ENCODE measurements at regions not wholly inside any gene's neighbourhood (a gene's known extent, or its start where the extent isn't known, plus 50 kb on each side); places are given as distances from the start of the nearest gene placed in this dataset.
"Not testable (repeated sequence)": the region's sequence is repeated elsewhere in the genome, so short reads cannot be mapped to it uniquely, and the experiment has no call there.

DNA sequence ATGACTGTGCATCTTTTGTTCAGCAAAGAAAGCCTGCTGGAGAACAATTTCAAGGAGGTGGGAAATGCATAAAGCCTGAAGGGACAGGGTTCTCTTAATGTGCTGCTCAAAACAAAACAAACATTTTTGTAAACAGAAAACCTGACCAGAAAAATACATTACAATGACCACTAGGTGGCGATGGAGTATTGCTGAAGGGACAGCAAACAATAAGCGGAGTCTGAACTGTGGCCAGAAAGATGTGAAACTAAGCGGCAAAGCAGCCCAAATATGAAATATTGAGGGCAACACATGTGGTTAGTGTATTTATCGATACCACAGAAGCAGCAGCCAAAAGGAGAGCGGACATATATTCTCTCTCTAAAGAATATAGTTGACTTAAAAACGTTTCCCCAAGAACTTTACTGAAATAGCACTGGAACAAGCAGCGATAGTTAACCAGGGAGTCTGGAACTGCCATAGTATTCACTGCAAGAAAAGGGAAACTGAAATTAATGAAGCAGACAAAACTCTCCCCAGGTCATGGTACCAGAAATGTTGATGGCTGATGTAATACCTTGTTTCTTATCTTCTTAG, 1814.2 kb upstream of the DEFB115 start:
- not testable (repeated sequence) for H3K36me3 Mint-ChIP-seq; H3K4me1 Mint-ChIP-seq; DNase-seq (ENCODE audit: low spot score in 2 of 2); ATAC-seq; H3K4me3 Mint-ChIP-seq; H3K27ac Mint-ChIP-seq; H3K9me3 Mint-ChIP-seq

GRCh38 chr20:29443819-29444218, 1813.6 kb upstream of the DEFB115 start:
- Mint-ChIP-seq H3K27ac (no peak overlapping the region), H3K4me3 (no peak overlapping the region), H3K36me3 (no peaks in the 10 kb centered on the region), H3K9me3 (peaks cover 2% of the 10 kb centered on the region), H3K4me1 (no peaks in the 10 kb centered on the region)
- ATAC-seq (peak; percentile 79), DNase-seq (ENCODE audit: low spot score in 2 of 2) (no peak)

GRCh38 chr20:29445050-29445907, 1812.2 kb upstream of the DEFB115 start:
- peak; percentile 51 for ATAC-seq
- H3K36me3 Mint-ChIP-seq; DNase-seq (ENCODE audit: low spot score in 2 of 2); H3K9me3 Mint-ChIP-seq; H3K4me3 Mint-ChIP-seq; H3K4me1 Mint-ChIP-seq; H3K27ac Mint-ChIP-seq: not testable (repeated sequence)

- not testable (repeated sequence) for H3K27ac Mint-ChIP-seq; ATAC-seq; H3K36me3 Mint-ChIP-seq; H3K4me3 Mint-ChIP-seq; H3K4me1 Mint-ChIP-seq; H3K9me3 Mint-ChIP-seq; DNase-seq (ENCODE audit: low spot score in 2 of 2)
Measured at GRCh38 chr20:29447517-29448484, 1809.7 kb upstream of the DEFB115 start.

- Mint-ChIP-seq H3K36me3 (no peaks in the 10 kb centered on the region), H3K27ac (no peak overlapping the region), H3K4me1 (no peaks in the 10 kb centered on the region), H3K4me3 (no peak overlapping the region), H3K9me3 (peaks cover 7% of the 10 kb centered on the region)
- ATAC-seq, result no peak
- no peak for DNase-seq (ENCODE audit: low spot score in 2 of 2)
Measured at GRCh38 chr20:29448806-29449470, 1808.5 kb upstream of the DEFB115 start.

DNA sequence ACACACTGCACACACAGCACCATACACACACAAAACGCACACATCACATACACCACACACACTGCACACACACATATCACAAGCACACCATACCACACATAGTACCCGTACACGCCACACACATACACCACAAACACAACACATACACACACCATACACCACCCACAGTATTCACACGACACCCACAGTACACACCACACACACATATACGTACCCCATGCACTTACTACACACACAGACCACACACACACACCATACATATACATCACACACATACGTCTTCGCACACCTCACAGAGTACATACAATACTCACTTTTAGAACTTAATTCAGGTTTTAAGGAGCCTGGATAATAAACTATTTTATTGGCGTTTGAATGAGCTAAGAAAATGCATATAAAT, 1805.3 kb upstream of the DEFB115 start:
- H3K9me3 Mint-ChIP-seq, result peaks cover 13% of the 10 kb centered on the region
- no peaks in the 10 kb centered on the region for H3K4me1 Mint-ChIP-seq
- no peaks in the 10 kb centered on the region for H3K36me3 Mint-ChIP-seq
- DNase-seq (ENCODE audit: low spot score in 2 of 2) (no peak), ATAC-seq (no peak)
- H3K4me3 Mint-ChIP-seq, result no peak overlapping the region
- H3K27ac Mint-ChIP-seq, result no peak overlapping the region

DNA sequence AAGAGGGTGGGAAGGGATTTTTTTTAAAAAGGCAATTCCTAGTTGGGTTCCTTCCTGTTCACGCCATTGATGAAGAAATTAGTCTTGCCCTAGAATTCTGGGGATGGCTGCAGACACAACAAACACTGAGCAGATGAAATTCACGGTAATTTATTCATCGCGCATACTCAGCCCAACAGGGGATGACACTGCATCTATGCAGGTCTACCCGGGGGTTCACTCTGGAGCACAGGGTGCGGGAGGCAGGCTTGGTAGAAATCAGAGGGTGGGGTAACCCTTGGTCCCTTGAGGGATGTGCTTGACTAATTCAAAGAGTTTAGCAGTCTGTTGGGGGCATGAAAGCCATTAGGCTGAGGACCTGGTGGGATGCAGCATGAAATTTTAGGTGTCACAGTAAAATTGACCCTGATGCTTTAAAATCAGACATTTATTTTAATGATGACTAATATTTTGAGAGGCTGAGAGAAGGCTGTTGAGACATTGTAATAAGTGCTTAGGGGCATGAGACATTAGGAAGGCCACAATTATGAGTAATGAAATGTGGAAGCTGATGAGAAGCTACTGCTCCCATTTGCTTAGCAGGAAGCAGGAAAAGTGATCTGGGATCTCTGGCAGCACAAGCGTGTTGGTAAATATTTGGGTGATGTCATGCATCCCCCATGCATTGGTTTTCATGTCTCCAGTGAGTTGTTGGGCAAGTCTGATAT, 1800.3 kb upstream of the DEFB115 start:
- H3K4me3 Mint-ChIP-seq; H3K27ac Mint-ChIP-seq; H3K4me1 Mint-ChIP-seq; DNase-seq (ENCODE audit: low spot score in 2 of 2); ATAC-seq; H3K36me3 Mint-ChIP-seq: not testable (repeated sequence)
- peaks cover 18% of the 10 kb centered on the region for H3K9me3 Mint-ChIP-seq

DNA sequence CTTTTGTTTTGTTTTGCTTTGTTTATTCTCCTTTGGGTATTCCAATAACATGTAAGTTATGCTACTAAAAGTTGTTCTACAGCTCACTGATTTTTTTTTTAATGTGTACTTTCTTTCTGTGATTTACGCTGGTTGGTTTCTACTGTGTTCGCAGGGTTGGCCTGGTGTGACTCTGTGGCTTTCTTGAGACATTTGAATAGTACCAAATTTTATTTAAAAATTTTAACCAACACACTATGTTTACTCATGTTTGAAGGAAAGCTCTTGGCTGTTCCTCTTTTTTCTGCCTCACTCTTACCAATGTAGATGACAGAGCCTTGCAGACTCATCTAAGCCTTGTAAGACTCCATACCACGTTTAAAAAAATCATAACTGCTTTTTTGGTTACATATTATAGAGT, 1784.9 kb upstream of the DEFB115 start:
- H3K36me3 Mint-ChIP-seq, result no peaks in the 10 kb centered on the region
- H3K9me3 Mint-ChIP-seq, result peaks cover 14% of the 10 kb centered on the region
- H3K4me1 Mint-ChIP-seq, result no peaks in the 10 kb centered on the region
- DNase-seq (ENCODE audit: low spot score in 2 of 2) (no peak), ATAC-seq (no peak)
- H3K4me3 Mint-ChIP-seq, result no peak overlapping the region
- no peak overlapping the region for H3K27ac Mint-ChIP-seq

- not testable (repeated sequence) for H3K4me3 Mint-ChIP-seq; DNase-seq (ENCODE audit: low spot score in 2 of 2); H3K4me1 Mint-ChIP-seq; H3K36me3 Mint-ChIP-seq; ATAC-seq; H3K9me3 Mint-ChIP-seq; H3K27ac Mint-ChIP-seq
Measured at GRCh38 chr20:29492840-29493239, 1764.6 kb upstream of the DEFB115 start.

GRCh38 chr20:29496767-29497166, 1760.7 kb upstream of the DEFB115 start:
- not testable (repeated sequence) for H3K27ac Mint-ChIP-seq; H3K4me1 Mint-ChIP-seq; H3K36me3 Mint-ChIP-seq; H3K4me3 Mint-ChIP-seq; ATAC-seq; DNase-seq (ENCODE audit: low spot score in 2 of 2)
- peaks cover 16% of the 10 kb centered on the region for H3K9me3 Mint-ChIP-seq

DNA sequence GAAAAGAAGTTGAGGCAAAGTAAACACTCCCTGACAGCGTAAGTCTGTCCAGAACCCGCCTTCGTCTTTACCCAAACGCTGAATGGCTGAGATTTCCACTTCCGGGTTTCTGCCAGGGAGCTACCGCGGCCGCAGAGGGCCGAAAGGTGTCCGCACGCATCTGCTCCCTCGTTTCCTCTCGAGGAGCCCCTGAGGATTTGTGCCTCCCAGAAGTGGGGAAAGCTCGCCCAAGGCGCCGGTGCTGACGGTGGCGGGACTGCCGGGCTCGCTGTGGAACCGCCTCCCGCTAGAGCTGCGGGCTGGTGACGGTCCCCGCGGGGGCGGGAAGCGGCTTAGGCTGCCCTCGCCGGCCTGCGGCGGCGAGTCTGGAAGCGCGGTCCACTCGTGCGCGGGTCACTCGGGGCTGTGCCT, 1760.2 kb upstream of the DEFB115 start:
- Mint-ChIP-seq H3K4me1 (no peaks in the 10 kb centered on the region), H3K4me3 (no peak overlapping the region), H3K36me3 (no peaks in the 10 kb centered on the region), H3K9me3 (peaks cover 16% of the 10 kb centered on the region), H3K27ac (no peak overlapping the region)
- ATAC-seq (no peak), DNase-seq (ENCODE audit: low spot score in 2 of 2) (peak in 1 of 2 donors; percentile 57)

- not testable (repeated sequence) for H3K27ac Mint-ChIP-seq; H3K36me3 Mint-ChIP-seq; ATAC-seq; H3K4me3 Mint-ChIP-seq; H3K4me1 Mint-ChIP-seq; DNase-seq (ENCODE audit: low spot score in 2 of 2)
- H3K9me3 Mint-ChIP-seq, result peaks cover 16% of the 10 kb centered on the region
Measured at GRCh38 chr20:29497684-29498083, 1759.8 kb upstream of the DEFB115 start.

DNA sequence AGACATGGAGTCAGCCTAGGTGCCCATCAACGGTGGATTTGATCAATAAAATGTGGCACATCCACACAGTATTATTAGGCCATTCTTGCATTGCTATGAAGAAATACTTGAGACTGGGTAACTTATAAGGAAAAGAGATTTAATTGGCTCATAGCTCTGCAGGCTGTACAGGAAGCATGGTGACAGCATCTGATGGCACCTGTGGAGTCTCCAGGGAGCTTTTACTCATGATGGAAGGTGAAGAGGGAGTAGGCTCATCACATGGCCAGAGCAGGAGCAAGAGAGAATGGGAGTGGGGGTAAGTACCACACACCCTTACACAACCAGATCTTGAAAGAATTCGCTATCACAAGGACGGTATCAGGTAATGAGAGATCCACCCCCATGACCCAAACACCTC, 1756.7 kb upstream of the DEFB115 start:
- not testable (repeated sequence) for DNase-seq (ENCODE audit: low spot score in 2 of 2); ATAC-seq; H3K36me3 Mint-ChIP-seq; H3K27ac Mint-ChIP-seq; H3K4me3 Mint-ChIP-seq; H3K4me1 Mint-ChIP-seq
- H3K9me3 Mint-ChIP-seq, result peaks cover 10% of the 10 kb centered on the region

DNA sequence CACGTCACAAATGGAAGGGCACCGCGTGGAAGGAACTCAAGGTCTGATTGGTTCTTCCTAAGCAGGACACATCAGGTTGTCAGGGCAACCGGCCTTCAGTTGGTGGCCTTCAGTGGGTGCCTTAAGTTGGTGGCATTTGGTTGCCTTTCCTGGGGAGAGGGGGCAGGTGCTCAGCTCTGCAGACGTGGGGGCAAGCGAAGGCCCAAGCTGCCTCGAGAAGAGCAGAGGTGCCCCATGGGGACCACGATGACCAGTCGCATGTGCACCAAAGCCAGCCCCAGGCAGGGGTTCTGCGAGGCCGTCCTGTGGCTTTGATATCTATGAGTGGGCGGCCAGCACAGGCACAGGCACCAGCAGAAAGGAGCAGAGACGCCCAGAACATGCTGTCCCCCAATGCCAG, 1742.8 kb upstream of the DEFB115 start:
- H3K36me3 Mint-ChIP-seq; ATAC-seq; H3K4me1 Mint-ChIP-seq; DNase-seq (ENCODE audit: low spot score in 2 of 2); H3K27ac Mint-ChIP-seq; H3K4me3 Mint-ChIP-seq: not testable (repeated sequence)
- H3K9me3 Mint-ChIP-seq, result peaks cover 16% of the 10 kb centered on the region

Measured in stimulated activated effector memory CD8-positive, alpha-beta T cell treated with anti-CD3 and anti-CD28 coated beads, Interleukin-12 subunit alpha, Interleukin-12 subunit beta, amount 100 ng/mL, for 72 hours (primary cell).